ENCODE measurements at regions not wholly inside any gene's neighbourhood (a gene's known extent, or its start where the extent isn't known, plus 50 kb on each side); places are given as distances from the start of the nearest gene placed in this dataset.

DNA sequence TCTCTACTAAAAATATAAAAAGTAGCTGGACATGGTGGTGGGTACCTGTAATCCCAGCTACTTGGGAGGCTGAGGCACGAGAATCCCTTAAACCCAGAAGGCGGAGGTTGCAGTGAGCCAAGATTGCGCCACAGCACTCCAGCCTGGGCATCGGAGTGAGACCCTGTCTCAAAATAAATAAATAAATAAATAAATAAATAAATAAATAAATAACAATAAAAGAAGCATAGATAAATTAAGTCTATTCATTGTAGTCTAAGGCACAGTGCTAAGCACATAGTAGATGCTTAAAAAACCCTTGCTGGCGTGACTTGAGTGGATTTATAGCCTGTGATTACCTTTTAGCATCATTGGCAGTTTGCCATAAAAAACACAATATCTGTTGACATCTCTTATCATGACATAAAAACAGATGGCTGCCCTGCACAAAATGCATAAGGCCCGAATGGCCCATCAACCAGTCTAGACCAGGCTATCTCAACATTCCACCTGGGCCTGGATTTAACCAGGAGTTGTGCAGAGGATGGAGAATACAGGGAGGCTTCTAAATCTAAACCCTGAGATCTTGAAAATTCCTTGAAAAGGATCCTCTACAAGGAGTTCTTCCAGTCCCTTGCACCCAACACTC is 94.9 kb downstream of the PRLHR start:
- DNase-seq: no peak

GRCh38 chr10:118499186-118499585 is 96.3 kb downstream of the PRLHR start:
- DNase-seq: no peak

GRCh38 chr10:118498623-118499022 is 96.8 kb downstream of the PRLHR start:
- no peak for DNase-seq

- no peak for DNase-seq
These were observed 98.2 kb downstream of the PRLHR start for GRCh38 chr10:118497227-118497626.

DNA sequence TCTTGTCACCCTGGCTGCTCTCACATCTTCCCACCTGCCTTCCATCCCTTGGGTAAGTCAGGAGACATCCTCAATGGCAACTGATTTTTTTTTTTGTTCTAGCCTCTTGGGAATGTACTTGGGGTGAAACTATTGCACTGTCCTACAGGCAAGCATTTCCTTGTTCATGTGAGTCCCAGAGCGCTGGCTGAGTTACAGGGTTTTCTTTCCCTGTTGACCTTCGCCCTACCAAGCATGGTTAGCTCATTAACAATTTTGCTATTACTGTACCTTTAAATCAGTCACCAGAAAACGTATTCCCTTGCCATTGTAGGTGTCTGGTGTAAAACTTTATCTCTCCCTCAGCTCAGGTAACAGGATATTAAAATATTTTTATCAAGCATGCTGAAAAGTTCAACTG is 98.9 kb downstream of the PRLHR start:
- no peak for DNase-seq

- no peak for DNase-seq
These were observed 99.9 kb downstream of the PRLHR start for GRCh38 chr10:118495499-118495898.

GRCh38 chr10:118491055-118491454 is 104.4 kb downstream of the PRLHR start:
- DNase-seq: no peak

- no peak for DNase-seq
These were observed 106.5 kb downstream of the PRLHR start for GRCh38 chr10:118488710-118489497.

DNA sequence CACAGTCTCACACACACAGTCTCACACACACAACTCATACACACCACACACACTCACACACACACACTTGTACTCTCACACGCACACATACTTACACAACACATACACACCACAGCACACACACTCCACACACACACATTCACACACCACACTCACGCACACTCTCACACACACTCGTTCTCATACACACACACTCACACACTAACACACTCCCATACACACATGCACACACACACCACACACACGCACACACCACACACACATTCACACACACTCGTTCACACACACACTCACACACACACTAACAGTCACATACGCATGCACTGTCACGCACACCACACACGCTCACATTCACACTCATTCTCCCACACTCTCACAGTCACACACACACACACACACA is 109.8 kb downstream of the PRLHR start:
- no peak for DNase-seq

GRCh38 chr10:118484152-118484871 is 111.1 kb downstream of the PRLHR start:
- DNase-seq: no peak

DNA sequence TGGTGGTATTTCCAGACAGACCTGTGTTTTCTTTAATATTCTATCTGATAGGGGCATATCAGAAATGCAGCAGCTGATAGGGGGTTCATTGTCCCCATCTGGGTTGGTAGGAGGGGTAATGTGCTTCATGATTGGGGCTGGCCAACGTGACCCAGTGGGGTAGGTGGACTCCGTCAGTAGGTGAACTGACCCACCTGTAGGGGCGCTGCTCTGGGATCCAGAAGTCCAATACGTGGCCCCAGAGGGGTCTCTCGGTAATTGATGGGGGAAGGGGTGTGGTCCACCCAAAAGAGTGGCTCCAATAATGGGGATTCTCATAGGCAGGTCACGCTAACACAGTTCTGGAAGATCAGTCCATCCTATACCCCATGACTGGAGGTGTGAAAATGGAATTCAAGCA is 112.0 kb downstream of the PRLHR start:
- no peak for DNase-seq

DNA sequence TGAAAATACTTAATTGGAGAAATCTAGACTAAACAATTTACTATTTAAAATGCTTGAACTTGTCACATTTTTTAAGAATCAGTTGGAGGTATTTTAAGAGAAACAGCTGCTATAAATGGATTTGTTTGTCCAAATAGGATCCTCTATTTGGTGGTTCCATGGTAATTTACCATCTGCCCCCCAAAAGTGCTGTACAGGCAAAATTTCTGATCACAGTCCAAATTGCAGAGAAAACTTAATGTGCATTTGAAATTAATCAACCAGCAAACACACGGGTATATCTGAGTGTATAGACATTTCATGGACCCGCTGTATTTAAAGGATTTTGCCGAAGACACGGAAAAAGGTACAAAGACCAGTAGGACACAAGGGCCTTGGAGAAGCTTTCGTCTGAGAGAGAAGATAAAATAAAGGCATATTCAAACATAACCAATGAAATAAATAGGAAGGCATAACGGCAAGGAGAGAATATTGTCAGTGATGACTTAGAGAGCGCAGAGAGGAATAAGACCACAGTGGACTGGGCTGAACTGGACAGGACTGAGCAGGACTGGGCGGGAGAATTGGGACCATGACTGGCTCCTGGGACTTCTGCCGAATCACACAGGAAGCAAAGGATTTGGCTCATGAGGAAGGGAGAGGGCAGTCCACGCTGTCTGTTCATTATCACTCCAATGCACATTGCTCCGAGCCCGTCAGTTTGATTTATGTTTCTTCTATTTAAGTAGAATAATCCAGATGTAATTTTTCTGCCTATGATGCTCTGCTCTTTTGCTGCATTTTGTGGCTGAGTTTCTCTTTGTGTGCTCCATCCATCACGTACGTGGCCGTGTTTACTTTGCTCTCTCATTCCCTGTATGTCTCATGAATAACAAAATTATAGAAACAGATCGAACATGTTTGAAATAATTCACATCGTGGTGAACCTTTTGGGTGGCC is 112.8 kb downstream of the PRLHR start:
- no peak for DNase-seq

- DNase-seq: no peak
These were observed 113.6 kb downstream of the PRLHR start for GRCh38 chr10:118481871-118482270.

GRCh38 chr10:118475214-118475613 is 120.2 kb downstream of the PRLHR start:
- DNase-seq: no peak

DNA sequence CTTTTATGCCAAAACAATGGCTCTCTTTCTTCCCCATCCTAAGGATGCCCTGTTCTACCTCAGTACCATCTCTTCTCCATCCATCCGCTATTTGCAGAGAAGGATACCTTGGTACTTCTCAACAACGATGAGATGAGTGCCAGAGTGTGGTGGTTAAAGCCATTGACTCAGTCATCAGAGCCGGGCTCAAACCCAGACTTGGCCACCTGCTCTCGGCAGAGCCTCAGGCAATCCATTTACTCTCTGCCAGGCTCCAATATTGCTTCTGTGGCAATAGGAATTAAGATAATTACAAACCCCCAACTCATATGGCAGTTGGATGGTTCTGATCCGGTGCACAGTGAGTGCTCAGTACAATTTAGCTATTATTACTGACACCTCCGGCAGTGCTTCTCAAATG is 121.3 kb downstream of the PRLHR start:
- no peak for DNase-seq

DNA sequence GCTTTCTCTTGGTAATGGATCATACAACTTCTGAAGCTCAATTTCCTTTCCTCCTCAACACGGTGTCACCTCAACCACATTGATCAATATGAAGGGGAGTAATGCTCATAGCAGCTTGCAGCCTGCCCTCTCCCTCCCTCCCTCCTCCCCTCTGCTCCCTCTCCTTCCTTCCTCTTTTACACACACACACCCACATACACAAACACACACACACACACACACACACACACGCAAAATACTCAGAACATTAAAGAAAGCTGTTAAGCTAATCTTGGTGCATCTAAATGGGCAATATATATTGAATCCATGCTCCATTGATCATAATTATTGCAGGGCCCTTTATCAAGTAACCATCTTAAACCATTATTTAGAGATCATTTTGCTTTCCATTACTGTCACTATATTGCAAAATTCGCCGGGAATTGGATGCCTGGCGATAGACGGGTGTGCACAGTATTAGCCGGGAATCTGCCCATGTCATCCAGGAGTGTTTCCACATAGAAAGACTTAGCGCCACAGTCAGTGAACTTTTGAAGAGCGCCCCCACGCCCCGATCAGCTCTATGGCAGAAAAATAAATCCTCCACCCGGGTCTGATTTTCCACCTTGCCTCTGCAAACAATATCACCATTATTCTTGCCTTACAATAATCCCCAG is 122.0 kb downstream of the PRLHR start:
- no peak for DNase-seq

DNA sequence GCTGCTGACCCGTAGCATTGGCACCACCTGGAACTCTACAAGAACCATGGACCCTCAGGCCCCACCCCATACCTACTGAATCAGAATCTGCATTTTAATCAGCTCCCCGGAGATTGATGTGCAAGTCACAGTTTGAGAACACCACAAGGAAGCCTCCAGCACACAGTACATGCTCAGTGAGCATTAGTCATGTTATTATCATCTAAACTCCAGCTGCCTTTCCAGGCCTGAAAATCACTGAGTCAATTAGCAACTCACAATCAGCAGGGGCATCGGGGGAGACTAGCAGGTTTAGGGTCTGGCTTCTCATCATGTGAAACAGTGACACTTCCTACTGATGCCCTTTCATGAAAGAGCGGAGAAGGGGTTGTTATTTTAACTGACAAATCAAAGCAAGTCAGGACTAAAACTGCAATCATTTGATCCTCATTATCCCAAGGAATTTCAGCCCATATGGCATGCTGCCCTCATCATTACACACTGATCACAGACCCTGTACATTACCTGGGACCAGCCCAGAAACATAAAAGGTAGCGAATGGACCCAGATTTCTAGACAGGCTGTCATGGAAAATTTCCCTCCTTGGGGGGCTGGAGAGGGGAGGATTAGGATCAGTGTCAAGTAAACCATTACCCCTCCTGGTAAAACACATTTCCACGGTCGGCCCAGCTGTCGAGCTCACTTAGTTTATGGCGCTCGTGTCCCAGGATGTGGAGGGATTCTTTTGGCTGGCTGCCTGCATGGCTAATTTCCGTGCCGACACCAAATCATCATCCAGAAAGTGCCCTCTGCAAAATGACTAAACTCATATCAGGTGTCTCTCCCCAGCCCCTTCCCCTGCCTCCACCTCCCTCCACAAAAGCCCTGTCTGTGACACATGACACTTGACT is 122.8 kb downstream of the PRLHR start:
- DNase-seq: peak; percentile 23

- DNase-seq: no peak
These were observed 123.6 kb downstream of the PRLHR start for GRCh38 chr10:118471863-118472262.

DNA sequence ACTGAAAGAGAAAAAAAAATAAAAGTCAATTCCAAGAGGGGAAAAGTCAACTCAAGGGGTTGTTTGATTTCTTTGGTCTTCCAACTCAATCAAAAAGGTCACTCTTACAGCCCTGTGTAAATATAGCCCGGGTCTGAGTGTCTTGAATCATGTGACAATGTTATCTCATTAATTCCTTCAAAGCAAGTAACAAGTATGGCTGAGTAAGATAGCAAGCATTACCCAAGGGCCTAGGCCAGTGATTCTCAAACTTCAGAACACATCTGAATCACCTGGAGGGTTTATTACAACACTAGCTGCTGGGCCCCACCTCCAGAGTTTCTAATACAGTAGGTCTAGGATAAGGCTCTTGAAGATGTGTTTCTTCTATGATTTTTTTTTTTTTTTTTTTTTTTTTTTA is 125.0 kb downstream of the PRLHR start:
- no peak for DNase-seq

DNA sequence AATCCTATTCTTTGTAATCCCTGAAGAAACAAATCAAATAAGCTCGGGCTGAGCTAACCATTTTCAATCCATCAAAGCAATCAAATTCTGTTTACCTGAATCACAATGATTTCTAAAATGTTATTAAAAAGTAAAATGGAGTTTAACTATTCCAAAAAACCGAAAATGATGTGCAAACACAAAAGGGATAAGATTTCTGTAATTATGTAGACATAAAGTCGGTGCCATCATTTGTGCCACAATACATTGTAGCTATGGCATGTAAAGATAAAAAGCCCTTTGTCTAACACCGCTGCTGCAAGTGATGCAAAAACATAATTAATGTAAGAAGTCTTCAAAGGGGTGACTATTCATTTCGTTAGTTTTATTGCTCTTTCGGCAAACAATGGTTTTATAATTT is 125.1 kb upstream of the FAM204A start:
- no peak for DNase-seq

- no peak for DNase-seq
These were observed 123.3 kb upstream of the FAM204A start for GRCh38 chr10:118465300-118465874.
